GM10266 (cell line): ENCODE measurements at regions not wholly inside any gene's neighbourhood (a gene's known extent, or its start where the extent isn't known, plus 50 kb on each side); places are given as distances from the start of the nearest gene placed in this dataset.
"Not testable (repeated sequence)": the region's sequence is repeated elsewhere in the genome, so short reads cannot be mapped to it uniquely, and the experiment has no call there.

Experiments
- DNase-seq: peaks from one replicate; pipeline ENCODE4 v3.0.0; 2012; ENCODE audit errors: extremely low spot score
- TF ChIP-seq, protein P1 (sequence below): IDR thresholded peaks from 2 replicates; pipeline ENCODE4 v1.5.1; 2012; ENCODE audit warnings: mild to moderate bottlenecking, low read depth; ENCODE audit not compliant: control insufficient read depth, insufficient read depth; ENCODE audit errors: missing control alignments

DNA sequence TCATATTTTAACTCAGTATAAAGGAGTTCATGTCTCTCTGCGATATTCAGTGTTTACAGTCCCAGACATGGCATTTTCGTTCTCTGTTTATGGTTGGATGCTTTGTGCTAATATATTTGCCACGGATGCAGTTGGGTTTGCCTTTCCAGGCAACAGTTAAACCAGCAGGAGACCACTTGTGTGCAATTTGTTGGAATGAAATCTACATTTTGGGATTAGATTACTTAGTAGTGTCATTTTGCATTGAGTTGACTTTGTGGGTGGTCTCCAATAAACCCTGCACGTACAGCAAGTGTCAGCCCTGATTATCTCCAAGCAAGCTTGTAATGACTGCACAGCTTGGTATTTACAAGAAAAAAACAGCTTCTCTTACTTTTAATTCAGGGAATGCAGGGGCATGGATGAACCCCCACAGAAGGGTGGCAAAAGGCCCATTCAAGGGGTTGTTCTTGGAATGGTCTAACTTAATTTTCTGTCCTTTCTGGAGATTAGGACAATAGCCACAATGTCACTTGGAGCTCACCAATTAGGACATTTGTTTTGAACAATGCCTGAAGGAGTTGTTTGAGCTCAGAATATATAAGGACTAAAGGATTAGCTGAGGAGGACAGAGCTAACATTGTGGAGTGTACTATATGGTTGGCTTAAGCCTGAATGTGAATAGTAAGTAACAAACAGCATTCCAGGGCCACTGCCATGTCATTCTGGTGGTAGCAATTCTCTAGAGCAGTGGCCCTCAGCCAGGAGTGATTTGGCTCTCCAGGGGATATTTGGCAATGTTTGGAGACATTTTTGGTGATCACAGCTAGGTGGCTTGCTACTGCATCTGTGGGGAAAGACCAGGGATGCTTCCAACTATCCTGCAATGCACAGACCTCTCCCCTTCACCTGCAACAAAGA lies 121.5 kb downstream of the SLC4A3 start:
- TF ChIP-seq, protein P1, sequence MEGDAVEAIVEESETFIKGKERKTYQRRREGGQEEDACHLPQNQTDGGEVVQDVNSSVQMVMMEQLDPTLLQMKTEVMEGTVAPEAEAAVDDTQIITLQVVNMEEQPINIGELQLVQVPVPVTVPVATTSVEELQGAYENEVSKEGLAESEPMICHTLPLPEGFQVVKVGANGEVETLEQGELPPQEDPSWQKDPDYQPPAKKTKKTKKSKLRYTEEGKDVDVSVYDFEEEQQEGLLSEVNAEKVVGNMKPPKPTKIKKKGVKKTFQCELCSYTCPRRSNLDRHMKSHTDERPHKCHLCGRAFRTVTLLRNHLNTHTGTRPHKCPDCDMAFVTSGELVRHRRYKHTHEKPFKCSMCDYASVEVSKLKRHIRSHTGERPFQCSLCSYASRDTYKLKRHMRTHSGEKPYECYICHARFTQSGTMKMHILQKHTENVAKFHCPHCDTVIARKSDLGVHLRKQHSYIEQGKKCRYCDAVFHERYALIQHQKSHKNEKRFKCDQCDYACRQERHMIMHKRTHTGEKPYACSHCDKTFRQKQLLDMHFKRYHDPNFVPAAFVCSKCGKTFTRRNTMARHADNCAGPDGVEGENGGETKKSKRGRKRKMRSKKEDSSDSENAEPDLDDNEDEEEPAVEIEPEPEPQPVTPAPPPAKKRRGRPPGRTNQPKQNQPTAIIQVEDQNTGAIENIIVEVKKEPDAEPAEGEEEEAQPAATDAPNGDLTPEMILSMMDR, result no peak
- DNase-seq, result no peak

DNA sequence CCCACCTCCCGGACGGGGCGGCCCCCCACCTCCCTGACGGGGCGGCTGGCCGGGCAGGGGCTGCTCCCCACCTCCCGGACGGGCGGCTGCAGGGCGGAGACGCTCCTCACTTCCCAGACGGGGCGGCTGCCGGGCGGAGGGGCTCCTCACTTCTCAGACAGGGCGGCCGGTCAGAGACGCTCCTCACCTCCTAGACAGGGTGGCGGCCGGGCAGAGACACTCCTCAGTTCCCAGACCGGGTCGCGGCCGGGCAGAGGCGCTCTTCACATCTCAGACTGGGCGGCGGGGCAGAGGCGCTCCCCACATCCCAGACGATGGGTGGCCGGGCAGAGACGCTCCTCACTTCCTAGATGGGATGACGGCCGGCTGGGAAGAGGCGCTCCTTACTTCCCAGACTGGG lies 123.7 kb downstream of the SLC4A3 start:
- DNase-seq, result not testable (repeated sequence)

DNA sequence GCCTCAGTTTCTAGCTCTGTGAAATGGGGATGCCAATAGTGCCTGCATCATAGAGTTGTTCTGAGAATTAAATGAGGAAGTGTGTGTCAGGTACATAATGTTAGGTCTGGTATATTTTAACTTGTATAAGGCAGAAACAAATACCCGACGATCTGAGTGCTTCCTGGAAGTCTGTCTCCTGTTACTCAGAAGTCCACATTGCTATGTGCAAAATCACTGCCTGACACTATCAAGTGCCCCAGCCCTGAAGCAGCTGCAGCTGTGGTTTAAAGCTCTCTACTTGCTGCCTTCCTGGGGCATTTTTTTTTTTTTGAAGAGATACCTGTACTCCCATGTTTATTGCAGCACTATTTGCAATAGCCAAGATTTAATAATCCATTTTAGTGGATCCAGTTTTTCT lies 125.3 kb downstream of the SLC4A3 start:
- no peak for DNase-seq

DNA sequence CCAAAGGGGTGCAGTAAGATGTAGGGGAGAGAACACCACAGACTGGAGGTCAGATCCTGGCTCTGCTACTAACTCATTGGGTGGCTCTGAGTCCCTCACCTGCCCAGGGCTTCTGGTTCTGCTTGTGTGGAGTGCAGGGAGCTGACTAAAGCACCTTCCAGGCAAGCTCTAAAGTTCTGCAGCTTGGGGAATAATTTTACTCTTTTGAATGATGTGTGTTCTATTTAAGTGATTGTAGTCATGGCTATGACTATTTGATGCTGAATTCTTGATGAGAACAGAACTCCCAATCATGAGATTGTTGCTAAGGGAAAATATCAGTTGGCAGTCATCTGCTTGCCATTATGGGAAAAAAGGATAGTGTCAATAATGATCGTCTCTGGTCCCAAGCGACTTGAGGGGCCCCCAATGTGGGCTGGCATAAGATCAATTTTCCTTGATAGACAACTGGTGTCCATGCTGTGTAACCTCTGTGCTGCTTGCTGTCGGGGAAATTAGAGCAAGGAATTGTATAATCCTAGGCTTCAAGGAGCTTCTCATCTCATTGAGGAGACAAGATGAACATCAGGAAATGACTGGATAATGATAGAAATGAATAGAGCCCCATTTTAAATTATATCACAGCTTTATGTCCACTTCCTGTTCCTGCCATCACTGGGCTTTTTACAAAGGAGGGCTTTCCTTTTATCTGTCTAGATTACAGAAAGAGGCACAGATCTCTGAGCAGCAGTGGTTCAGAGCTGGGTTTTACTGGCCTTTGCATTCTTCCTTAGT lies 131.7 kb downstream of the SLC4A3 start:
- no peak for DNase-seq
- TF ChIP-seq, protein P1, result no peak

More for the DNA sequence above, 125.3 kb downstream of the SLC4A3 start:
- TF ChIP-seq, protein P1, result no peak

DNA sequence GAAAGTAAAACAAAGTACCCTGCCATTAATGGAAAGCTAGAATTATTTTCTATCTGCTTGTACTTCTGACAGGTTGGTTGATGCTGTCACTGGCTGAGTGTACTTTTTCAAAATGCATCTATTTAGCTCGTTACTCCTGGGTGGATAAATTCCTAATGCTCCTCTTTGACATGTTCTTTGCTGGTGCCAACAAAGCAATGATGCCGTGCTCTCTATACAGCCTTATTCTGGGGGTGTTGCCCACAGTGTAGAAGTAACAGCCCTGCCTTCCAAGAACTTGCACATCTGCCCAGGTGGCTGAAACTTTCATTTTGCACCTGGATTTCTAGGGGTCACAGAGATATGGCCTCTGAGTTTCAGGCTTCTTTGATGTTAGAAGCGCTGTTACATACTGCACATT lies 132.4 kb downstream of the SLC4A3 start:
- TF ChIP-seq, protein P1, result no peak
- no peak for DNase-seq

DNA sequence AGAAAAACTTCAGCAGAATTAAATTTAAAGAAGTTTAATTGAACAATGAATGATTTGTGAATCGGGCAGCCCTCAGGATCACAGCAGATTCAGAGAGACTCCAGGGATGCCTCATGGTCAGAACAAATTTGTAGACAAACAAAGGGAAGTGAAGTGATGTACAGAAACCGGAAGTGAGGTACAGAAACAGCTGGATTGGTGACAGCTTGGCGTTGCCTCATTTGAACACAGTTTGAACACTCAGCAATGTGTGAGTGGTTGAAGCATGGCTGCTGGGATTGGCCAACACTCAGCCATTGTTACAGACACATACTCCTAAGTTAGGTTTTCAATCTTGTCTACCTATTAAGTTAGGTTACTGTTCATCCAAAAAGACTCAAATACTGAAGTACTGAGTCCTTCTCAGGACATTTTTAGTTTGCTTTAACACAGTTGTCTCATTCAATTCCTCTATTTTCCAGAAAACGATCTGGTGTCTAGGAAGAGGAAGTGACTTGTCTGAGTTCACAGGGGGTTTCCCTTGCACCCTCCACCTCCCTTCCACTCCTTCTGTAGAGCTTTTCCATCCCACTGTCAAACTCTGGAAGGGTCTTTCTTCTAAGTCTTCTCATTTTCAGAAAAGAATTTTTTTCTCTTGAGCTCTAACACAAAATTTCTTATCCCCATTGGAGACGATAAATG lies 137.9 kb downstream of the SLC4A3 start:
- TF ChIP-seq, protein P1, result no peak
- no peak for DNase-seq

DNA sequence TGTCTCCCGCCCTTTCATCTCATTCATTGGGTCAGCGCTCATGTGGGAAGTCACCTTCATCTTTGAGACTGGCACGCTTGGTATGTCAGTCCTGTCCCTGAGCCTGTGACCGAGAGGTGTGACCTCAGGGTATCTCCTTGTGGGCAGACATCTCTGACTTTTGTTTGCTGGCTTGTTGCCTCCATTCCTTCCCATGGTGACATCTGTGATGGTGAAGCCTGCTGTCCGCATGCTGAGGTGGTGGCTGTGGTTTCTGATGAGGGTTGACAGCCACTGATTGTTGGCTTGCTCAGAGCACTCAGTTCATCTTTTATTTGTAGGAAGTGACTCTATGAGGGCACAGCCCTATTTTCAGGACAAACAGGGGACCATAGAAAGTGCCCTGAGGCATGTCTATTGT lies 139.2 kb downstream of the SLC4A3 start:
- no peak for DNase-seq
- TF ChIP-seq, protein P1, result no peak
